Stimulated activated CD4-positive, alpha-beta T cell treated with anti-CD3 and anti-CD28 coated beads, Interleukin-4, amount 100 ng/mL, for 24 hours (primary cell): ENCODE measurements at regions not wholly inside any gene's neighbourhood (a gene's known extent, or its start where the extent isn't known, plus 50 kb on each side); places are given as distances from the start of the nearest gene placed in this dataset.

Source experiments
- DNase-seq: peaks from one replicate; pipeline ENCODE4 v3.0.0-alpha.2; 2020

GRCh38 chr1:187092104-187092503 lies 263.4 kb downstream of the PLA2G4A start:
- peak; percentile 3 for DNase-seq

GRCh38 chr1:187096689-187097088 lies 267.9 kb downstream of the PLA2G4A start:
- no peak for DNase-seq

- DNase-seq = no peak
These were observed 281.6 kb downstream of the PLA2G4A start for GRCh38 chr1:187110351-187110750.

- DNase-seq = no peak
These were observed 286.0 kb downstream of the PLA2G4A start for GRCh38 chr1:187114792-187115191.

GRCh38 chr1:187121661-187122060 lies 292.9 kb downstream of the PLA2G4A start:
- DNase-seq = no peak

- DNase-seq = no peak
These were observed 293.8 kb downstream of the PLA2G4A start for GRCh38 chr1:187122566-187122965.

GRCh38 chr1:187129132-187129531 lies 300.4 kb downstream of the PLA2G4A start:
- DNase-seq = no peak

- DNase-seq = no peak
These were observed 315.0 kb downstream of the PLA2G4A start for GRCh38 chr1:187143783-187144182.

- DNase-seq = no peak
These were observed 317.6 kb downstream of the PLA2G4A start for GRCh38 chr1:187146388-187146787.

- DNase-seq = no peak
These were observed 322.8 kb downstream of the PLA2G4A start for GRCh38 chr1:187151555-187151954.

GRCh38 chr1:187153047-187153446 lies 324.3 kb downstream of the PLA2G4A start:
- DNase-seq = no peak

GRCh38 chr1:187157115-187157514 lies 328.4 kb downstream of the PLA2G4A start:
- DNase-seq = no peak

GRCh38 chr1:187157552-187157951 lies 328.8 kb downstream of the PLA2G4A start:
- DNase-seq = no peak

GRCh38 chr1:187167555-187167954 lies 338.8 kb downstream of the PLA2G4A start:
- DNase-seq = no peak

- no peak for DNase-seq
These were observed 339.5 kb downstream of the PLA2G4A start for GRCh38 chr1:187168297-187168696.

GRCh38 chr1:187185389-187185788 lies 356.6 kb downstream of the PLA2G4A start:
- no peak for DNase-seq

GRCh38 chr1:187197685-187198084 lies 368.9 kb downstream of the PLA2G4A start:
- no peak for DNase-seq

- DNase-seq = no peak
These were observed 374.5 kb downstream of the PLA2G4A start for GRCh38 chr1:187203257-187203656.

GRCh38 chr1:187212377-187212776 lies 383.6 kb downstream of the PLA2G4A start:
- no peak for DNase-seq

- DNase-seq = no peak
These were observed 397.6 kb downstream of the PLA2G4A start for GRCh38 chr1:187226396-187226795.

GRCh38 chr1:187228790-187229189 lies 400.0 kb downstream of the PLA2G4A start:
- DNase-seq = no peak

GRCh38 chr1:187229496-187229895 lies 400.7 kb downstream of the PLA2G4A start:
- DNase-seq = no peak

GRCh38 chr1:187234706-187235105 lies 406.0 kb downstream of the PLA2G4A start:
- DNase-seq = no peak

- DNase-seq = no peak
These were observed 407.4 kb downstream of the PLA2G4A start for GRCh38 chr1:187236199-187236598.

GRCh38 chr1:187236676-187237075 lies 407.9 kb downstream of the PLA2G4A start:
- no peak for DNase-seq

GRCh38 chr1:187237542-187237941 lies 408.8 kb downstream of the PLA2G4A start:
- no peak for DNase-seq
